ENCODE measurements at regions not wholly inside any gene's neighbourhood (a gene's known extent, or its start where the extent isn't known, plus 50 kb on each side); places are given as distances from the start of the nearest gene placed in this dataset.
"Not testable (repeated sequence)": the region's sequence is repeated elsewhere in the genome, so short reads cannot be mapped to it uniquely, and the experiment has no call there.

- CTCF ChIA-PET; ATAC-seq; H3K9me2 ChIP-seq (ENCODE audit: insufficient read depth); H3K36me3 ChIP-seq (ENCODE audit: control insufficient read depth in 1 of 2, insufficient read depth in 2 of 2, low read length in 2 of 2); H3K79me2 ChIP-seq (ENCODE audit: insufficient read depth, low read length); H3K27ac ChIP-seq (ENCODE audit: low read depth, low read length); H3K4me2 ChIP-seq (ENCODE audit: low read length); RAD21 ChIA-PET (ENCODE audit: low non-redundant PET in 1 of 2, low total read pairs in 2 of 2, uncharacterized antibody in 2 of 2, unreplicated experiment in 2 of 2); H2AFZ ChIP-seq (ENCODE audit: low read depth, low read length, poor library complexity, severe bottlenecking); BruUV-seq (replicated peaks); H3K9me3 ChIP-seq (ENCODE audit: control insufficient read depth in 1 of 2, insufficient read depth in 1 of 2, low read depth in 1 of 2, low read length in 2 of 2); DNase-seq (ENCODE audit: low read depth, low spot score); H3K27me3 ChIP-seq (ENCODE audit: insufficient read depth, low read length); H3K4me3 ChIP-seq (replicated peaks in 1 of 2; ENCODE audit: low read depth in 1 of 2, low read length in 2 of 2); H3K9ac ChIP-seq (ENCODE audit: low read length); intact Hi-C loops (cut with micrococcal nuclease); POLR2A ChIA-PET; H4K20me1 ChIP-seq (ENCODE audit: insufficient read depth): not testable (repeated sequence)
- peak; percentile 48 for TF ChIP-seq CBX3 (IDR thresholded peaks at IDR 0.05; ENCODE audit: low read depth)
- peaks cover 2 to 13% of the 10 kb centered on the region in 2 experiments; a peak in 2 of 4 replicates for H3K4me1 ChIP-seq (ENCODE audit: control insufficient read depth in 1 of 2, insufficient read depth in 2 of 2, low read length in 2 of 2)
Observed at GRCh38 chr2:185585165-185585564, 153.4 kb upstream of the FSIP2 start.

GRCh38 chr2:185591276-185591675 lies 147.3 kb upstream of the FSIP2 start:
- POLR2A ChIA-PET; H3K27ac ChIP-seq (ENCODE audit: low read depth, low read length); BruUV-seq (replicated peaks); H3K4me2 ChIP-seq (ENCODE audit: low read length); H4K20me1 ChIP-seq (ENCODE audit: insufficient read depth); H3K4me3 ChIP-seq (replicated peaks in 1 of 2; ENCODE audit: low read depth in 1 of 2, low read length in 2 of 2); H3K36me3 ChIP-seq (ENCODE audit: control insufficient read depth in 1 of 2, insufficient read depth in 2 of 2, low read length in 2 of 2); H3K79me2 ChIP-seq (ENCODE audit: insufficient read depth, low read length); CTCF ChIA-PET; H3K4me1 ChIP-seq (ENCODE audit: control insufficient read depth in 1 of 2, insufficient read depth in 2 of 2, low read length in 2 of 2); H2AFZ ChIP-seq (ENCODE audit: low read depth, low read length, poor library complexity, severe bottlenecking); H3K9me3 ChIP-seq (ENCODE audit: control insufficient read depth in 1 of 2, insufficient read depth in 1 of 2, low read depth in 1 of 2, low read length in 2 of 2); DNase-seq (ENCODE audit: low read depth, low spot score); H3K9ac ChIP-seq (ENCODE audit: low read length); intact Hi-C loops (cut with micrococcal nuclease); H3K27me3 ChIP-seq (ENCODE audit: insufficient read depth, low read length); RAD21 ChIA-PET (ENCODE audit: low non-redundant PET in 1 of 2, low total read pairs in 2 of 2, uncharacterized antibody in 2 of 2, unreplicated experiment in 2 of 2); H3K9me2 ChIP-seq (ENCODE audit: insufficient read depth); ATAC-seq: not testable (repeated sequence)

DNA sequence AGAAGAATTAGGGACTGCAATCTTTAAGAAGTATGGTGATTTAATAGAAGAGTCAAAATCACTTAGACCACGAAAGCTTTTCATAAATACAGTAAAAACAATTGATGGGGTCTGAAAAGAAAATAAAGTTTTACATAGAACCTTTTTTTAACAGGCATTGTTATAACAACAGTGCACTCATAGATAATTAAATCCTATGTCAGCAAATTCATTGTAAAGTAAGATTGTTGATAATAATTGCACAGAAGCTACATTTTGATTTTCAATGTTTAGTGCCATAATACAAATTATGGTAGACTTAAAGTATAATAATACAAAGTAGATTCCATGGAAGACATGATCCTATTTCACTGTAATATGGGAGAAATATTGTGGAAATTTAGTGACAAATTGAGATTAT lies 130.7 kb upstream of the FSIP2 start:
- H3K4me2 ChIP-seq (ENCODE audit: low read length): no peak overlapping the region
- TF ChIP-seq CEBPB (IDR thresholded peaks at IDR 0.05; ENCODE audit: low read depth) (no peak), TCF7L2 (IDR thresholded peaks at IDR 0.05; ENCODE audit: borderline replicate concordance, extremely low read depth, insufficient read depth, insufficient read length) (no peak), ZFX (IDR thresholded peaks at IDR 0.05) (no peak)
- H3K9me3 ChIP-seq (ENCODE audit: control insufficient read depth in 1 of 2, insufficient read depth in 1 of 2, low read depth in 1 of 2, low read length in 2 of 2): no peaks in the 10 kb centered on the region
- ATAC-seq: no peak
- no peaks in the 10 kb centered on the region for H3K4me1 ChIP-seq (ENCODE audit: control insufficient read depth in 1 of 2, insufficient read depth in 2 of 2, low read length in 2 of 2)
- no peak overlapping the region for H3K9ac ChIP-seq (ENCODE audit: low read length)
- no peak overlapping the region for H3K27ac ChIP-seq (ENCODE audit: low read depth, low read length)
- ChIA-PET POLR2A (no interaction called here), RAD21 (ENCODE audit: low non-redundant PET in 1 of 2, low total read pairs in 2 of 2, uncharacterized antibody in 2 of 2, unreplicated experiment in 2 of 2) (no interaction called here), CTCF (interaction anchor here (0.9 to 1.0 kb wide), 2 partner anchors 21 to 372 kb away, joined by 3 read pairs; no protein-coding TSS in a partner anchor)
- no peaks in the 10 kb centered on the region for H3K79me2 ChIP-seq (ENCODE audit: insufficient read depth, low read length)
- no peak overlapping the region for H3K4me3 ChIP-seq (replicated peaks in 1 of 2; ENCODE audit: low read depth in 1 of 2, low read length in 2 of 2)
- H4K20me1 ChIP-seq (ENCODE audit: insufficient read depth): no peaks in the 10 kb centered on the region
- no peaks in the 10 kb centered on the region for H3K36me3 ChIP-seq (ENCODE audit: control insufficient read depth in 1 of 2, insufficient read depth in 2 of 2, low read length in 2 of 2)
- H2AFZ ChIP-seq (ENCODE audit: low read depth, low read length, poor library complexity, severe bottlenecking): peak overlapping the region; percentile 5
- H3K27me3 ChIP-seq (ENCODE audit: insufficient read depth, low read length): no peaks in the 10 kb centered on the region
- no peaks in the 10 kb centered on the region for H3K9me2 ChIP-seq (ENCODE audit: insufficient read depth)
- intact Hi-C loops (cut with micrococcal nuclease): loop anchor here (10.0 kb wide), 1 partner anchor 847 kb away; no protein-coding TSS in a partner anchor
- DNase-seq (ENCODE audit: low read depth, low spot score): no peak
- no TSS peak for BruUV-seq (replicated peaks)

Measured in HCT116 (cell line).